Panc1 (cell line): ENCODE measurements at regions not wholly inside any gene's neighbourhood (a gene's known extent, or its start where the extent isn't known, plus 50 kb on each side); places are given as distances from the start of the nearest gene placed in this dataset.

Experiments used
- ATAC-seq: fragments of 200-7000 bp; cut with Tn5 transposase; 2 replicates; pipeline ENCODE4 v1.9.1; 2020; ENCODE audit warnings: mild to moderate bottlenecking, moderate library complexity
- BruUV-seq: library from RNA; stranded (reverse); fragments of 400-500 nt; replicated peaks from 2 replicates; lab custom pipeline; 2021; lab: Mats Ljungman, UMichigan
- CTCF ChIA-PET: fragments of 300-600 bp; sonication (Branson Sonifier 250); formaldehyde crosslinking; loops from one replicate; lab custom pipeline; 2022; ENCODE audit warnings: antibody characterized with exemption; lab: Charles Lee
- POLR2A ChIA-PET: fragments of 300-600 bp; sonication (Branson Sonifier 250); formaldehyde crosslinking; loops from one replicate; lab custom pipeline; 2022; ENCODE audit warnings: antibody characterized with exemption; lab: Charles Lee
- DNase-seq: peaks from one replicate; pipeline ENCODE4 v3.0.0-alpha.2; 2010; ENCODE audit warnings: low read depth, low spot score
- H3K27ac ChIP-seq: 2 replicates; pipeline ENCODE4 v1.5.1; 2011; ENCODE audit warnings: mild to moderate bottlenecking, low read length, inconsistent platforms
- H3K27me3 ChIP-seq: fragments of 200-500 bp; sonication (Bioruptor generic); 2 replicates; pipeline ENCODE4 v1.6.0; 2014; ENCODE audit warnings: low read length, inconsistent platforms; ENCODE audit not compliant: control insufficient read depth, insufficient read depth
- H3K36me3 ChIP-seq: fragments of 200-500 bp; sonication (Bioruptor generic); 2 replicates; pipeline ENCODE4 v1.5.1; 2014; ENCODE audit warnings: inconsistent platforms, mild to moderate bottlenecking, low read length, moderate library complexity; ENCODE audit not compliant: control insufficient read depth, insufficient read depth
- H3K4me1 ChIP-seq: 2 replicates; pipeline ENCODE4 v1.5.1; 2011; ENCODE audit warnings: inconsistent platforms, mild to moderate bottlenecking, low read length, moderate library complexity; ENCODE audit not compliant: control insufficient read depth, insufficient read depth
- H3K4me3 ChIP-seq, 2 experiments: 2 replicates each; pipeline ENCODE4 v1.5.1; 2011 to 2012; ENCODE audit warnings: low read depth in 2 of 2, low read length in 2 of 2, mild to moderate bottlenecking in 2 of 2, inconsistent platforms in 1 of 2, moderate library complexity in 1 of 2
- H3K9me3 ChIP-seq: fragments of 200-500 bp; sonication (Bioruptor generic); 2 replicates; pipeline ENCODE4 v1.5.1; 2014; ENCODE audit warnings: low read depth, mild to moderate bottlenecking, inconsistent platforms, low read length, moderate library complexity; ENCODE audit not compliant: control insufficient read depth, insufficient read depth
- POLR2AphosphoS5 ChIP-seq: IDR thresholded peaks from 2 replicates; pipeline ENCODE4 v1.6.1; 2012; ENCODE audit warnings: mild to moderate bottlenecking, low read depth, low read length, moderate library complexity
- SIN3A ChIP-seq: IDR thresholded peaks from 2 replicates; pipeline ENCODE4 v1.6.1; 2012; ENCODE audit warnings: low read depth, mild to moderate bottlenecking, low read length, moderate library complexity, borderline replicate concordance; ENCODE audit not compliant: insufficient read depth
- TCF7L2 ChIP-seq: IDR thresholded peaks from 2 replicates; pipeline ENCODE4 v1.6.1; 2011; ENCODE audit warnings: mild to moderate bottlenecking, low read depth, low read length, inconsistent platforms
- in situ Hi-C: cut with HindIII; loops from 2 replicates; pipeline ENCODE4 v1.10.0; 2016; ENCODE audit warnings: low sequenced_read_pairs, low pct_unique_long_range_greater_than_20kb
- intact Hi-C: fragments of 100-400 bp; cut with micrococcal nuclease; formaldehyde crosslinking; loops from one replicate; pipeline ENCODE4 v1.10.0; 2022; ENCODE audit not compliant: unreplicated experiment
- TF ChIP-seq, protein P1 (sequence below): fragments of 450-650 bp; IDR thresholded peaks from 2 replicates; pipeline ENCODE4 v1.5.1; 2017; ENCODE audit warnings: mild to moderate bottlenecking
- TF ChIP-seq, protein P2 (sequence below), 2 experiments: IDR thresholded peaks; 2 replicates each; pipeline ENCODE4 v1.6.1; 2011 to 2012; ENCODE audit warnings: low read depth in 2 of 2, control low read depth in 1 of 2, low read length in 1 of 2, mild to moderate bottlenecking in 1 of 2, moderate library complexity in 1 of 2; ENCODE audit not compliant: insufficient read depth in 1 of 2

DNA sequence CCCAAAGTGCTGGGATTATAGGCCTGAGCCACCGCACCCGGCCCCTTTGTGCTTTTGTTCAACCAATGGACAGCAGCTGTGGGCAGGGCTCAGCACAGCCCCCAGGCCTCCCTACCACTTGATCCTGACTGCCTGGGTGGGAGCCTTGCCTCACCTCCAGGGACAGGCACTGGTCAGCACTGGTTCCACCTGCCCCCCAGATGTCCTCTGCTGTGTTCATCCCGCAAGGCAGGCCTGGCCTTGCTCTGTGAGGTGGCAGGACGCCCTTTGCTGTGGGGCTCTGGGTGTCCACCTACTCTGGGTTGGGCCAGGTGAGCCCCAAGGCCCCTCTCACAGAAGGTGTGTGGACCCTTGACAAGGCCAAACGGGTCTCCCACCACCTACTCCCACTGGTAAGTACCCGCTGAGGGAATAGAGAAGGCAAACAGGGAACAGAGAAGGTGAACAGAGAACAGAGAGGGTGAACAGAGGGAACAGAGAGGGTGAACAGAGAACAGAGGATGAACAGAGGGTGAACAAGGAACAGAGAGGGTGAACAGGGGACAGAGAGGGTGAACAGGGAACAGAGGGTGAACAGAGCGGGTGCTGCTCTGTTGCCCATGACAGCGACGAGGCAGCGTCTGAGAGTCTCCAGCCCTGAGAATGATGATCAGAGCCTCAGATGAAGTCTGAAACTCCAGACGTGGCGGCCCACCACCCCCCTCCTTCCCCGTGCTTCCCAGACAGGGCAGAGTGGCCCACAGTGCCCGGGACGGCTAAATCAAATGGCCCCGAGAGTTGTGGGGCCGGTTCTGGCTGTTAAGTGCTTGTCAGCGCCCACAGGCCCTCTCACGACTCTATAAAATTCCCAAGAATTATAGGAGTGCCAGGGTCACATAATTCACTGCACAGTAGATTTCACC lies 55.0 kb upstream of the NKX1-1 start:
- ChIA-PET POLR2A (no interaction called here), CTCF (no interaction called here)
- intact Hi-C loops (no loop called here), in situ Hi-C loops (no loop called here)
- no peak overlapping the region for H3K27ac ChIP-seq
- no peaks in the 10 kb centered on the region for H3K9me3 ChIP-seq
- ATAC-seq (no peak), DNase-seq (no peak)
- BruUV-seq = no TSS peak
- H3K27me3 ChIP-seq = no peaks in the 10 kb centered on the region; the same call in 1 of the 2 replicates
- TF ChIP-seq, protein P1, sequence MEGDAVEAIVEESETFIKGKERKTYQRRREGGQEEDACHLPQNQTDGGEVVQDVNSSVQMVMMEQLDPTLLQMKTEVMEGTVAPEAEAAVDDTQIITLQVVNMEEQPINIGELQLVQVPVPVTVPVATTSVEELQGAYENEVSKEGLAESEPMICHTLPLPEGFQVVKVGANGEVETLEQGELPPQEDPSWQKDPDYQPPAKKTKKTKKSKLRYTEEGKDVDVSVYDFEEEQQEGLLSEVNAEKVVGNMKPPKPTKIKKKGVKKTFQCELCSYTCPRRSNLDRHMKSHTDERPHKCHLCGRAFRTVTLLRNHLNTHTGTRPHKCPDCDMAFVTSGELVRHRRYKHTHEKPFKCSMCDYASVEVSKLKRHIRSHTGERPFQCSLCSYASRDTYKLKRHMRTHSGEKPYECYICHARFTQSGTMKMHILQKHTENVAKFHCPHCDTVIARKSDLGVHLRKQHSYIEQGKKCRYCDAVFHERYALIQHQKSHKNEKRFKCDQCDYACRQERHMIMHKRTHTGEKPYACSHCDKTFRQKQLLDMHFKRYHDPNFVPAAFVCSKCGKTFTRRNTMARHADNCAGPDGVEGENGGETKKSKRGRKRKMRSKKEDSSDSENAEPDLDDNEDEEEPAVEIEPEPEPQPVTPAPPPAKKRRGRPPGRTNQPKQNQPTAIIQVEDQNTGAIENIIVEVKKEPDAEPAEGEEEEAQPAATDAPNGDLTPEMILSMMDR = no peak
- H3K36me3 ChIP-seq = no peaks in the 10 kb centered on the region
- H3K4me3 ChIP-seq = no peak overlapping the region
- H3K4me1 ChIP-seq = no peaks in the 10 kb centered on the region

DNA sequence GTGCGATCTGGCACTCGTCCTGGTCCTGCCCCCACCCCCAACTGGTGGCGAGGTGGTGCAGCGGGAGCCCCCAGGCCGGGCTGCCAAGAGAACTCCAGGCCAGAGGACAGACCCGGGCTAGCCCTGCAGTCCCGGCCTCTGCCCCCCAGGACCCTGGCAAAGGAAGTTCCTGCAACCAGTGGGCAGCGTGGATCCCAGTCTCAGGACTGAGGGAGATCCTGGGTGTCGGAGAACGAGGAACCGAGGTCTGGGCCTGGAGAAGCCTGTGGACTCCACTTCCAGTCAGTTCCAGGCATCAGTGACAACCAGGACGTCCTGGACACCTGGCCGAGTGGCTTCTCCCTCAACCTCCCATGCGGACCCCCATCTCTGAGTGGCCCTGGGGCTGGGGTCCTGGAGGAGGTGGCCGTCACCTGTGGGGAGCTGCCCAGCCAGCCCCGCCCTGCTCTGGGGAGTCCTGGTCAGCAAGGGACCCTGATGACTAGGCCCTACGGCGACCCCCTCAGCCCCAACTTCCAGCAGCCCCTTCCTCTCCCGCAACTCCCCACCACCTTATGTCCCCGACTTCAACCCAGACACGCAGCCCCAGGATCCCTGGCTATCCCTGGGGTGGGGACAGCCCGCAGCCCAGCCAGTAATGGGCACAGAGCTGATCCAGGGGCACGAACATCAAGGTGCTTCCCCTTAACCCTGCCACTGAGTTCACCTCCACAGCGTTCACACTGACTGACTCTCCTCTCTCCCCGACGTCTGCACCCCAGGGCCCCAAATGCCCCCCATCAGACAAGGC lies 53.7 kb upstream of the NKX1-1 start:
- ChIA-PET POLR2A (no interaction called here), CTCF (no interaction called here)
- TF ChIP-seq TCF7L2 (no peak), POLR2AphosphoS5 (no peak), SIN3A (no peak)
- TF ChIP-seq, protein P1 = no peak
- TF ChIP-seq, protein P2, sequence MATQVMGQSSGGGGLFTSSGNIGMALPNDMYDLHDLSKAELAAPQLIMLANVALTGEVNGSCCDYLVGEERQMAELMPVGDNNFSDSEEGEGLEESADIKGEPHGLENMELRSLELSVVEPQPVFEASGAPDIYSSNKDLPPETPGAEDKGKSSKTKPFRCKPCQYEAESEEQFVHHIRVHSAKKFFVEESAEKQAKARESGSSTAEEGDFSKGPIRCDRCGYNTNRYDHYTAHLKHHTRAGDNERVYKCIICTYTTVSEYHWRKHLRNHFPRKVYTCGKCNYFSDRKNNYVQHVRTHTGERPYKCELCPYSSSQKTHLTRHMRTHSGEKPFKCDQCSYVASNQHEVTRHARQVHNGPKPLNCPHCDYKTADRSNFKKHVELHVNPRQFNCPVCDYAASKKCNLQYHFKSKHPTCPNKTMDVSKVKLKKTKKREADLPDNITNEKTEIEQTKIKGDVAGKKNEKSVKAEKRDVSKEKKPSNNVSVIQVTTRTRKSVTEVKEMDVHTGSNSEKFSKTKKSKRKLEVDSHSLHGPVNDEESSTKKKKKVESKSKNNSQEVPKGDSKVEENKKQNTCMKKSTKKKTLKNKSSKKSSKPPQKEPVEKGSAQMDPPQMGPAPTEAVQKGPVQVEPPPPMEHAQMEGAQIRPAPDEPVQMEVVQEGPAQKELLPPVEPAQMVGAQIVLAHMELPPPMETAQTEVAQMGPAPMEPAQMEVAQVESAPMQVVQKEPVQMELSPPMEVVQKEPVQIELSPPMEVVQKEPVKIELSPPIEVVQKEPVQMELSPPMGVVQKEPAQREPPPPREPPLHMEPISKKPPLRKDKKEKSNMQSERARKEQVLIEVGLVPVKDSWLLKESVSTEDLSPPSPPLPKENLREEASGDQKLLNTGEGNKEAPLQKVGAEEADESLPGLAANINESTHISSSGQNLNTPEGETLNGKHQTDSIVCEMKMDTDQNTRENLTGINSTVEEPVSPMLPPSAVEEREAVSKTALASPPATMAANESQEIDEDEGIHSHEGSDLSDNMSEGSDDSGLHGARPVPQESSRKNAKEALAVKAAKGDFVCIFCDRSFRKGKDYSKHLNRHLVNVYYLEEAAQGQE (IDR thresholded peaks at IDR 0.05; ENCODE audit: insufficient read depth in 1 of 2, low read depth in 2 of 2, low read length in 1 of 2) = no peak
- BruUV-seq = no TSS peak
- Histone ChIP-seq H3K9me3 (no peaks in the 10 kb centered on the region), H3K36me3 (no peaks in the 10 kb centered on the region), H3K27ac (no peak overlapping the region), H3K4me1 (no peaks in the 10 kb centered on the region), H3K27me3 (no peaks in the 10 kb centered on the region; the same call in 1 of the 2 replicates), H3K4me3 (no peak overlapping the region)
- in situ Hi-C loops (no loop called here), intact Hi-C loops (no loop called here)
- DNase-seq = no peak
- ATAC-seq = no peak
